ENCODE measurements at regions not wholly inside any gene's neighbourhood (a gene's known extent, or its start where the extent isn't known, plus 50 kb on each side); places are given as distances from the start of the nearest gene placed in this dataset.

GRCh38 chr3:55364421-55364820 is 122.7 kb downstream of the WNT5A start:
- Mint-ChIP-seq H3K27me3 (no peaks in the 10 kb centered on the region), H3K36me3 (no peaks in the 10 kb centered on the region), H3K4me3 (no peak overlapping the region), H3K9me3 (peaks cover 2% of the 10 kb centered on the region), H3K4me1 (no peaks in the 10 kb centered on the region), H3K27ac (no peak overlapping the region)
- no peak for ATAC-seq

- no peak for ATAC-seq
- no peaks in the 10 kb centered on the region for H3K36me3 Mint-ChIP-seq
- no peak overlapping the region for H3K27ac Mint-ChIP-seq
- H3K9me3 Mint-ChIP-seq: peaks cover 3% of the 10 kb centered on the region
- H3K4me1 Mint-ChIP-seq: no peaks in the 10 kb centered on the region
- H3K27me3 Mint-ChIP-seq: no peaks in the 10 kb centered on the region
- H3K4me3 Mint-ChIP-seq: no peak overlapping the region
These were observed 124.7 kb downstream of the WNT5A start for GRCh38 chr3:55362210-55362960.

- Mint-ChIP-seq H3K4me1 (no peaks in the 10 kb centered on the region), H3K4me3 (no peak overlapping the region), H3K36me3 (no peaks in the 10 kb centered on the region), H3K27ac (no peak overlapping the region), H3K9me3 (peaks cover 7% of the 10 kb centered on the region), H3K27me3 (no peaks in the 10 kb centered on the region)
- ATAC-seq: no peak
These were observed 129.3 kb downstream of the WNT5A start for GRCh38 chr3:55357796-55358195.

GRCh38 chr3:55352668-55353067 is 134.4 kb downstream of the WNT5A start:
- no peak for ATAC-seq
- Mint-ChIP-seq H3K27me3 (no peaks in the 10 kb centered on the region), H3K27ac (no peak overlapping the region), H3K36me3 (no peaks in the 10 kb centered on the region), H3K9me3 (peaks cover 7% of the 10 kb centered on the region), H3K4me3 (no peak overlapping the region), H3K4me1 (no peaks in the 10 kb centered on the region)

GRCh38 chr3:55349851-55350250 is 137.3 kb downstream of the WNT5A start:
- no peaks in the 10 kb centered on the region for H3K4me1 Mint-ChIP-seq
- H3K27ac Mint-ChIP-seq: no peak overlapping the region
- no peak for ATAC-seq
- peaks cover 11% of the 10 kb centered on the region for H3K9me3 Mint-ChIP-seq
- no peaks in the 10 kb centered on the region for H3K27me3 Mint-ChIP-seq
- H3K36me3 Mint-ChIP-seq: no peaks in the 10 kb centered on the region
- H3K4me3 Mint-ChIP-seq: no peak overlapping the region

GRCh38 chr3:55343486-55344357 is 143.4 kb downstream of the WNT5A start:
- Mint-ChIP-seq H3K4me3 (no peak overlapping the region), H3K4me1 (no peaks in the 10 kb centered on the region), H3K9me3 (peaks cover 10% of the 10 kb centered on the region), H3K27me3 (no peaks in the 10 kb centered on the region), H3K27ac (no peak overlapping the region), H3K36me3 (no peaks in the 10 kb centered on the region)
- ATAC-seq: no peak

- Mint-ChIP-seq H3K9me3 (peaks cover 10% of the 10 kb centered on the region), H3K27ac (no peak overlapping the region), H3K27me3 (no peaks in the 10 kb centered on the region), H3K4me1 (no peaks in the 10 kb centered on the region), H3K36me3 (no peaks in the 10 kb centered on the region), H3K4me3 (no peak overlapping the region)
- ATAC-seq: no peak
These were observed 145.5 kb downstream of the WNT5A start for GRCh38 chr3:55341502-55342031.

GRCh38 chr3:55339819-55340218 is 147.3 kb downstream of the WNT5A start:
- peaks cover 3% of the 10 kb centered on the region for H3K9me3 Mint-ChIP-seq
- ATAC-seq: no peak
- H3K36me3 Mint-ChIP-seq: no peaks in the 10 kb centered on the region

GRCh38 chr3:55339390-55339789 is 147.7 kb downstream of the WNT5A start:
- peaks cover under 1% of the 10 kb centered on the region for H3K9me3 Mint-ChIP-seq
- no peaks in the 10 kb centered on the region for H3K36me3 Mint-ChIP-seq
- ATAC-seq: no peak
- no peaks in the 10 kb centered on the region for H3K4me1 Mint-ChIP-seq
- no peaks in the 10 kb centered on the region for H3K27me3 Mint-ChIP-seq
- no peak overlapping the region for H3K27ac Mint-ChIP-seq
- H3K4me3 Mint-ChIP-seq: no peak overlapping the region

More at GRCh38 chr3:55339819-55340218, 147.3 kb downstream of the WNT5A start:
- Mint-ChIP-seq H3K27me3 (no peaks in the 10 kb centered on the region), H3K4me1 (no peaks in the 10 kb centered on the region), H3K27ac (no peak overlapping the region), H3K4me3 (no peak overlapping the region)

GRCh38 chr3:55337641-55338180 is 149.4 kb downstream of the WNT5A start:
- no peaks in the 10 kb centered on the region for H3K27me3 Mint-ChIP-seq
- H3K4me3 Mint-ChIP-seq: no peak overlapping the region
- H3K4me1 Mint-ChIP-seq: no peaks in the 10 kb centered on the region
- H3K27ac Mint-ChIP-seq: no peak overlapping the region
- no peak for ATAC-seq
- H3K36me3 Mint-ChIP-seq: no peaks in the 10 kb centered on the region
- no peaks in the 10 kb centered on the region for H3K9me3 Mint-ChIP-seq

GRCh38 chr3:55333923-55334322 is 153.2 kb downstream of the WNT5A start:
- Mint-ChIP-seq H3K27me3 (no peaks in the 10 kb centered on the region), H3K27ac (no peak overlapping the region), H3K36me3 (no peaks in the 10 kb centered on the region), H3K4me3 (no peak overlapping the region), H3K9me3 (peaks cover 8% of the 10 kb centered on the region), H3K4me1 (no peaks in the 10 kb centered on the region)
- no peak for ATAC-seq

GRCh38 chr3:55333046-55333445 is 154.1 kb downstream of the WNT5A start:
- no peak overlapping the region for H3K27ac Mint-ChIP-seq
- no peaks in the 10 kb centered on the region for H3K27me3 Mint-ChIP-seq
- no peaks in the 10 kb centered on the region for H3K4me1 Mint-ChIP-seq
- no peaks in the 10 kb centered on the region for H3K36me3 Mint-ChIP-seq
- no peak overlapping the region for H3K4me3 Mint-ChIP-seq
- peaks cover 8% of the 10 kb centered on the region for H3K9me3 Mint-ChIP-seq
- ATAC-seq: no peak

GRCh38 chr3:55332176-55332575 is 154.9 kb downstream of the WNT5A start:
- no peak overlapping the region for H3K27ac Mint-ChIP-seq
- peaks cover 8% of the 10 kb centered on the region for H3K9me3 Mint-ChIP-seq
- ATAC-seq: no peak
- H3K36me3 Mint-ChIP-seq: no peaks in the 10 kb centered on the region
- no peaks in the 10 kb centered on the region for H3K4me1 Mint-ChIP-seq
- H3K27me3 Mint-ChIP-seq: no peaks in the 10 kb centered on the region
- H3K4me3 Mint-ChIP-seq: no peak overlapping the region

- H3K27me3 Mint-ChIP-seq: no peaks in the 10 kb centered on the region
- ATAC-seq: no peak
- no peaks in the 10 kb centered on the region for H3K4me1 Mint-ChIP-seq
- no peak overlapping the region for H3K4me3 Mint-ChIP-seq
- no peaks in the 10 kb centered on the region for H3K36me3 Mint-ChIP-seq
- no peak overlapping the region for H3K27ac Mint-ChIP-seq
- peaks cover 8% of the 10 kb centered on the region for H3K9me3 Mint-ChIP-seq
These were observed 155.6 kb downstream of the WNT5A start for GRCh38 chr3:55331524-55331923.

- Mint-ChIP-seq H3K9me3 (peaks cover 8% of the 10 kb centered on the region), H3K27me3 (no peaks in the 10 kb centered on the region), H3K27ac (no peak overlapping the region), H3K4me1 (no peaks in the 10 kb centered on the region), H3K4me3 (no peak overlapping the region), H3K36me3 (no peaks in the 10 kb centered on the region)
- no peak for ATAC-seq
These were observed 156.3 kb downstream of the WNT5A start for GRCh38 chr3:55330756-55331155.
